ENCODE measurements at regions not wholly inside any gene's neighbourhood (a gene's known extent, or its start where the extent isn't known, plus 50 kb on each side); places are given as distances from the start of the nearest gene placed in this dataset.
"Not testable (repeated sequence)": the region's sequence is repeated elsewhere in the genome, so short reads cannot be mapped to it uniquely, and the experiment has no call there.

- peaks cover 5% of the 10 kb centered on the region for H3K9me3 ChIP-seq (replicated peaks)
- intact Hi-C loops (cut with micrococcal nuclease), result no loop called here
- no peak for DNase-seq
- TF ChIP-seq, protein P1, sequence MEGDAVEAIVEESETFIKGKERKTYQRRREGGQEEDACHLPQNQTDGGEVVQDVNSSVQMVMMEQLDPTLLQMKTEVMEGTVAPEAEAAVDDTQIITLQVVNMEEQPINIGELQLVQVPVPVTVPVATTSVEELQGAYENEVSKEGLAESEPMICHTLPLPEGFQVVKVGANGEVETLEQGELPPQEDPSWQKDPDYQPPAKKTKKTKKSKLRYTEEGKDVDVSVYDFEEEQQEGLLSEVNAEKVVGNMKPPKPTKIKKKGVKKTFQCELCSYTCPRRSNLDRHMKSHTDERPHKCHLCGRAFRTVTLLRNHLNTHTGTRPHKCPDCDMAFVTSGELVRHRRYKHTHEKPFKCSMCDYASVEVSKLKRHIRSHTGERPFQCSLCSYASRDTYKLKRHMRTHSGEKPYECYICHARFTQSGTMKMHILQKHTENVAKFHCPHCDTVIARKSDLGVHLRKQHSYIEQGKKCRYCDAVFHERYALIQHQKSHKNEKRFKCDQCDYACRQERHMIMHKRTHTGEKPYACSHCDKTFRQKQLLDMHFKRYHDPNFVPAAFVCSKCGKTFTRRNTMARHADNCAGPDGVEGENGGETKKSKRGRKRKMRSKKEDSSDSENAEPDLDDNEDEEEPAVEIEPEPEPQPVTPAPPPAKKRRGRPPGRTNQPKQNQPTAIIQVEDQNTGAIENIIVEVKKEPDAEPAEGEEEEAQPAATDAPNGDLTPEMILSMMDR (IDR thresholded peaks at IDR 0.05; ENCODE audit: borderline replicate concordance), result no peak
- no peak overlapping the region for H3K4me3 ChIP-seq
- no peaks in the 10 kb centered on the region for H3K27me3 ChIP-seq (ENCODE audit: low read depth)
- no peak overlapping the region for H3K27ac ChIP-seq (replicated peaks)
- H3K36me3 ChIP-seq, result no peaks in the 10 kb centered on the region
- no peaks in the 10 kb centered on the region for H3K4me1 ChIP-seq
Observed at GRCh38 chr3:163362151-163362550, 1716.1 kb downstream of the SI start.

DNA sequence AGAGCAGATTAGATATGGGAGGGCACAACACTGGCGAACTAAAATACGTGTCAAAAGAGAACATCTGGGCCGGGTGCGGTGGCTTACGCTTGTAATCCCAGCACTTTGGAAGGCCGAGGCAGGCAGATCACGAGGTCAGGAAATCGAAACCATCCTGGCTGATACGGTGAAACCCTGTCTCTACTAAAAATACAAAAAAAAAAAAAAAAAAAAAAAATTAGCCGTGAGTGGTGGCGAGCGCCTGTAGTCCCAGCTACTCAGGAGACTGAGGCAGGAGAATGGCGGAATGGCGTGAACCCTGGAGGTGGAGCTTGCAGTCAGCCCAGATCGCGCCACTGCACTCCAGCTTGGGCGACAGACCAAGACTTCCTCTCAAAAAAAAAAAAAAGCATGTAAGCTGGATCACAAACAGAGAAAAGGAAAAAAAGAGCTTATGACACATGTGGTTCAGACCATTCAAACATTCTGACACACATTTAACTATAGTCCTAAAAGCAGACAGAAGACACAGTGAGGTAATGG is 1716.9 kb downstream of the SI start:
- H3K36me3 ChIP-seq; H3K4me1 ChIP-seq; H3K9me3 ChIP-seq (replicated peaks); H3K4me3 ChIP-seq; DNase-seq; H3K27ac ChIP-seq (replicated peaks); intact Hi-C loops (cut with micrococcal nuclease); H3K27me3 ChIP-seq (ENCODE audit: low read depth): not testable (repeated sequence)

DNA sequence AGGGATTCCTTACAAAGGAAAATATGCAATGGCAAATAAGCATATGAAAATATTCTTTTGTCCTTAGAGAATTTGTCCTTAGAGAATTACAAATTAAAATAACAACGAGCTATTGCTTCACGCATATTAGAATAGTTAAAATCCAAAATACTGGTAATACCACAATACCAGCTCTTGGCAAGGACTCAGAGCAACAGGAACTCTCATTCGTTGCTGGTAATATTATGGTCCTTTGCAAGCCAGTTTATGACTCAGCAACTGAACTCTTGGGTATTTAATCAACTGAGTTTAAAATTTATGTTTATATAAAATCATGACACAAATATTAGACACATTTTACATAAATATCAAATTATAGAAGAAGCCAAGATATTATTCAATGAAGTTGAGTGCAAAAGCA is 1730.4 kb downstream of the SI start:
- H3K9me3 ChIP-seq (replicated peaks), result peaks cover 13% of the 10 kb centered on the region
- H3K4me1 ChIP-seq, result no peaks in the 10 kb centered on the region
- DNase-seq, result no peak
- no peak overlapping the region for H3K4me3 ChIP-seq
- TF ChIP-seq, protein P1 (IDR thresholded peaks at IDR 0.05; ENCODE audit: borderline replicate concordance), result no peak
- H3K27me3 ChIP-seq (ENCODE audit: low read depth), result no peaks in the 10 kb centered on the region
- H3K36me3 ChIP-seq, result no peaks in the 10 kb centered on the region
- H3K27ac ChIP-seq (replicated peaks), result no peak overlapping the region
- intact Hi-C loops (cut with micrococcal nuclease), result no loop called here

DNA sequence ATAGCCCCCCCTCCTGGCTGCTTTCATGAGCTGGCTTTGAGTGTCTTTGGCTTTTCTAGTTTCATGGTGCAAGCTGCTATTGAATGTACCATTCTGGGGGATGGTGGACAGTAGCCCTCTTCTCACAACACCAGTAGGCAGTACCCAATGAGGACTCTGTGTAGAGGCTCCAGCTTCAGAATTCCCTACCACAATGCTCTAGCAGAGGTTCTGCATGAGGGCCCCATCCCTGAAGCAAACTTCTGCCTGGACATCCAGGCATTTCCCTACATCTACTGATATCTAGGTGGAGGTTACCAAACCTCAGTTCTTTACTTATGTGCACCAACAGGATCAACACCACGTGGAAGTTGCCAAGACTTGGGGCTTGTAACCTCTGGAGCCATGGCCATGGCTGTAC is 1742.9 kb downstream of the SI start:
- H3K36me3 ChIP-seq, result no peaks in the 10 kb centered on the region
- H3K9me3 ChIP-seq (replicated peaks), result peaks cover 19% of the 10 kb centered on the region
- DNase-seq, result no peak
- intact Hi-C loops (cut with micrococcal nuclease), result no loop called here
- H3K27me3 ChIP-seq (ENCODE audit: low read depth), result no peaks in the 10 kb centered on the region
- no peak overlapping the region for H3K4me3 ChIP-seq
- no peak overlapping the region for H3K27ac ChIP-seq (replicated peaks)
- TF ChIP-seq, protein P1 (IDR thresholded peaks at IDR 0.05; ENCODE audit: borderline replicate concordance), result no peak
- H3K4me1 ChIP-seq, result no peaks in the 10 kb centered on the region

DNA sequence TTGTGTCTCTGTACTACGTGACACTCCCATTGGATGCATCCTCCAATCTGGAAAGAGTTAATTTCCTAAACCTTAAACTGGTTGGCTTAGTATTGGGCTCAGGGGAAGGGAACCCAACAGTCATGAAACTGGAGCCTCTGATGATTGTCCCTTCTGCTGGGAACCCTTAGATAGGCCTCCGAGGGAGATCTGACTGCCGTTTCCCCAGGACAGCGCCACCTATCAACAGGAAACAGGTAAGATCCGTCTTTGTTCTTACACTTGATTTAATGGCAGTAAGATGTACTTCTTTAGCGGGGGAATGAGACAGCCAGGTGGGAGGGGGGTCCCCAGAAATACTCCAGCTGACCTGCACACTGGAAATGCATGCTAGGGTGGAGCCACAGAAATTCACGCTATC is 1749.6 kb downstream of the SI start:
- DNase-seq, result no peak
- TF ChIP-seq, protein P1 (IDR thresholded peaks at IDR 0.05; ENCODE audit: borderline replicate concordance), result no peak
- Histone ChIP-seq H3K9me3 (replicated peaks) (peaks cover 33% of the 10 kb centered on the region), H3K4me3 (no peak overlapping the region), H3K27me3 (ENCODE audit: low read depth) (no peaks in the 10 kb centered on the region), H3K27ac (replicated peaks) (no peak overlapping the region), H3K36me3 (no peaks in the 10 kb centered on the region), H3K4me1 (no peaks in the 10 kb centered on the region)
- intact Hi-C loops (cut with micrococcal nuclease), result no loop called here

DNA sequence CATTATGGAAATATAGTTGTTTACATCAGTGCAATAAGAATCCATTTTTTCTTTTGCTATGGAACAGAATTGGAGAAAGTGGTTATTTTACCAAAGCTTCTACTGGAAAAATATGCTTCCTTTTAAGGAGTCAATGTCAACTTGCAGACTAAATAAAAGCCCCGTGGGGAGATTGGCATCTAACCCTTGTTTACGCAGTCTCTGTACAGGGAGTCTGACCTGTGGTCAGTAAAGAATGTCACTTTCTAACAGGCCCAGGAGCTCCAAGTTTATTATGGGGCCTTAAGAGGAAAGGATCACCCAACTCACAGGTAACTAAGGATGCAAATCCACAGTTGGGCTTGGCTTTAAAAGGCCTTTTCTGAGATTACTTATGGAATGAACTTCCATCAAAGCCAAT is 1751.2 kb downstream of the SI start:
- H3K36me3 ChIP-seq, result no peaks in the 10 kb centered on the region
- intact Hi-C loops (cut with micrococcal nuclease), result no loop called here
- no peaks in the 10 kb centered on the region for H3K27me3 ChIP-seq (ENCODE audit: low read depth)
- no peak overlapping the region for H3K4me3 ChIP-seq
- DNase-seq, result no peak
- H3K4me1 ChIP-seq, result no peaks in the 10 kb centered on the region
- peaks cover 44% of the 10 kb centered on the region for H3K9me3 ChIP-seq (replicated peaks)
- no peak overlapping the region for H3K27ac ChIP-seq (replicated peaks)
- TF ChIP-seq, protein P1 (IDR thresholded peaks at IDR 0.05; ENCODE audit: borderline replicate concordance), result no peak
